Colon (tissue), 2 donors: ENCODE measurements at regions not wholly inside any gene's neighbourhood (a gene's known extent, or its start where the extent isn't known, plus 50 kb on each side); places are given as distances from the start of the nearest gene placed in this dataset.
"Not testable (repeated sequence)": the region's sequence is repeated elsewhere in the genome, so short reads cannot be mapped to it uniquely, and the experiment has no call there.

ENCODE experiments used
- FAIRE-seq: peaks from 2 replicates; lab custom pipeline; 2012; peaks lifted over from hg19 to GRCh38; lab: Jason Lieb, UNC
- donor health status: control.
- donor health status: control.

DNA sequence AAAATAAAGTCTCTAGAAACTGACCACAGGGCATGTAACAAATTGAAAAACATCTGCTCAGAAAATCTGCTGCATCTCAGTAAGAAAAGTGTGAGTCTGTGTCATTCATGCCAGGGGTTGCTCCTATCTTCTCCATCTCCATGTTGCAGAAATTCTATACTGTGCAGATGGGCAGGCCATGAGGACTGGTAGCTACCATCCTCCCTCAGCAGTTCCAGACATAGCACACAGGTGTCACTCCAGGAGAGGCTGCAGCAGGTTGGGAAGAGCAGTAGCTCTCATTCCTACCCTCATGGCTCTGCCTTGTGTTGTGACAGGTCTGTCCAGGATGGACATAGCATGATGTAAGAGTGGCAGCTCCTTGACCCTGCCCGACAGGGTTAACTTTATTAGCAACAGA lies 173.4 kb downstream of the NDUFS4 start:
- FAIRE-seq, result no peak

DNA sequence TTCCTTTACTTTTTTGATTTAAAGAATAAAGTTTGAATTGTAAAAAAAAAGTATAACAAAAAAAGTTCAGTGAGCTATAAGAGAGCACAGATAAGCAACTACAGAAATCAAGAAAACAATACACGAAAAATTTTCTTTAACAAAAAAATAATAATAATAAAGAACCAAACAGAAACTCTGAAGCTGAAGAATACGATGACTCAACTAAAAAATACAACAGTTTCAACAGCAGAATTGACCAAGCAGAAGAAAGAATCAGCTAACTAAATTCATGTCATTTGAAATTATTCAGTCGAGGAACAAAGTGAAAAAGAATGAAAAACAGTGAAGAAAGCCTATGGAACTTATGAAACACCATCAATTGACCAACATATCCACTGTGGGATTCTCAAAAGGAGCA lies 177.7 kb downstream of the NDUFS4 start:
- FAIRE-seq, result peak; percentile 38

GRCh38 chr5:53739111-53739510 lies 178.7 kb downstream of the NDUFS4 start:
- FAIRE-seq, result no peak

- no peak for FAIRE-seq
These were observed 189.2 kb downstream of the NDUFS4 start for GRCh38 chr5:53749621-53750020.

DNA sequence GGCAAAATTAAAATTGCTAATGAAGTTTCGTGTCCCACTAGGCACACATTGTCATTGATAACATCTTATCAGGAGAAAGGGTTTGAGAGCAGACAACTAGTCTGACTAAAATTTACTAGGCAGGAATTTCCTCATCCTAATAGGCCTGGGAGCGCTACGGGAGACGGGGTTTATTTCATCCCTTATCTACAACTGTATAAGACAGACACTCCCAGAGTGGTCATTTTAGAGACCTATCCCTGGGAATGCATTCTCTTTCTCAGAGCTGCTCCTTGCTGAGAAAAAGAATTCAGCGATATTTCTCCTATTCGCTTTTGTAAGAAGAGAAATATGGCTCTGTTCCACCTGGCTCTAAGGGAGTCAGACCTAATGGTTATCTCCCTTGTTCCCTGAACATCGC lies 191.8 kb downstream of the NDUFS4 start:
- FAIRE-seq, result not testable (repeated sequence)

DNA sequence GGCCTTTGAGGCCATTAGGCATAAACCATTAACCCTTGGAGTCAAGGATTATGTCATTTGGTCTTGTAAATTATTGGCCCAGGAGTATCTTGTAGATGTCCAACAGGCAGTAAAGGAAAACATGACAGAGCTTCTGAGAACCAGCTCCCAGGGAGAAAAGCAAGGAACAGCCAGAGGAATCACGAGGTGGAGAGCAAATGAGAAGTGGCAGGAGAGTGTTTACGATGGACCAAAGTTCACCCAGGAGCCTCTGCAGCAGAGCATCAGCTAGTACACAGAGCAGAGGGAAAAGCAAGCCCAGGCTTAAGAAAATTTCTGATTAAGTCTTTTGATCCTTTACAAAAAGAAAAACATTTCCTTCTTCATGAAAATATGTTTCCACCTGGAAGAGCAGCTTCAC lies 206.2 kb downstream of the NDUFS4 start:
- no peak for FAIRE-seq

DNA sequence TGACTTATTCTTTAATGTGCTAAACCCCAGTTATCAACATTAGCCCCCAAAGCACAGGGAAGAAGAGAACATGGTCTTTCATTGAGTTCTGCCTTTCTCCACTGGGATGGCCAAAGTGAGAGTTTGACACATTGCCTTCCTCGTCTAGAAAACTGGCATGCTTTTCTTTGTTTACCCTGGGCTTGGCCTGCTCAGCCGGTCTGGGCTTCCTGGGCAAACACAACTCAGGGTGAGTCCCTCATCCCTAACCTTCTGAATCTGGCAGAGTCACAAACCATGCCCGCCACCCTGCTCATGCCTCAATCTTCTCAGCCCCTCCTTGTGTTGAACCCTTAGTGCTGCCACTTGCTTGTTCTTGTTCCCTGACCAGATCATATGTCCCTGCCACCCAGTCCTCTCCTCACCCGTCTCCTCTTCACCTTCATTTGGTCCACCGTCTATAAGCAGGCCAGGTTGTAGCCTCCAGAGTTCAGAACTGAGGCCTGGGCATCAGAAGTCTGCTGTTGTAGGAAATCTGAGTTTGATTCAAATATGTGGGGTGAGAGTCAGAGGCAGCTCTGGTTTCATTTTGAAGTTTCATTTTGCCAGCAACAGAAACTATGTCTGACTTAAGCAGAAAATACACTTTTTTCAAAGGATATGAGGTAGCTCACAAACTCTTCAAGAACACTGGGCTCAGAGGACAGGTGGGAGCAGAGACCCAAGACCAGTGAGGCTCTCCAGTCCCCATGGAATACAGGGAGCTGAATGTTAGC lies 217.6 kb downstream of the NDUFS4 start:
- FAIRE-seq, result no peak

DNA sequence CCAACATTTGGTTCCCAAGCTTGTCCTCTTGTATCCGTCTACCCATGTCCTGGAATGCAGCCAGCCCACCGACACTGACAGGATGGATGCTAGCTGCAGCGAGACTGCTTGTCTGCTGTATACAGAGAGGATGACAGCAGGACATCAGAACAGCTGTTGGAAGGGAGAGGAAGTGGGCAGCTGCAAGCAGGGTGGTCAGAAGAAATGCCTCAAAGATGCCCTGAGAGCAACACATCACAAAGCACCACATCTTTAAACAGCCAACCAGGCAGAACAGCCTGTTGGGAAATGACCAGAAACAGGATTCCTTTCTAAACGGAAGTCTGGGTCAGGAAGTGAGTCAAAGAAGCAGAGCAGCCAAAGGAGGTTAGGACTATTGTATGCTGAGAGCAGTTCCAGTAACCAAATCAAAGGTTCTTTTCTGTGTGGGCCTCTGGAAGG lies 219.1 kb downstream of the NDUFS4 start:
- FAIRE-seq, result no peak

GRCh38 chr5:53782620-53783019 lies 222.2 kb downstream of the NDUFS4 start:
- FAIRE-seq, result no peak

GRCh38 chr5:53783624-53784228 lies 223.3 kb downstream of the NDUFS4 start:
- FAIRE-seq, result no peak

DNA sequence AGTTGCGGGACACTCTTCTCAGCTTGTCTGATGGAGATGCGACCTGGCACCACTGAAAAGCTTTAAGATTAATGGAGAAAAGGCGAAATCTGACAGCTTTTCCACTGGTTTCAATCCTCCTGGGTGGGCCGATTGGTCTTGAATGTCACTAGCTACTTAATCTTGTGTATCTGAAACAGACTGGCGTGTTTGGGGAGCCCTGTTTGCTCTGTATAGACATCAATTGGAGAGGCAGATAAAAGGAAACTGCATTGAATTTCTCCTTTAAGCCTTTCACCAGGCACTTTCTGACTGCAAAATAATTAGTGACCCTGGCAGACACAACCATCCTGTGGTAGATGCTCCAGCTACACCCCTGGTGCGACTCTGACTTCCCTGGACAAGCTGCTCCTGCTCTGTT lies 224.2 kb downstream of the NDUFS4 start:
- no peak for FAIRE-seq

DNA sequence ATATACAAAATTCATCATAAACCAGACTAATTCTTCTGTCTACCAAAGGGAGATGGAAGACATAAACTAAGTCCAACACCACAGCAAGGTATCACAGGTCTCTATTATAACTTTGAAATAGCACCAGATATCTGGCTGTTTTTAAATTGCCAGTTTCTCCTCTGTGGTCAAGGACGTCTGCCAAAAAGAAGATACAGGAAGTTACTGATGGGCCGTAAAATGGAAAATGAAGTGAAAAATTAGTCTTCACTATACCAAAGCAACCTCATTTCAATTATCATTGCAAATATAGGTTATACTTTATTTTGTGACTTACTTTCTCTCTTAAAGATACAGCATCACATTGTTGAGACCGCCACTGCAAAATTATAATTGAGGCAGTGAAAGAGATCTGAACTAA lies 225.5 kb downstream of the NDUFS4 start:
- no peak for FAIRE-seq

DNA sequence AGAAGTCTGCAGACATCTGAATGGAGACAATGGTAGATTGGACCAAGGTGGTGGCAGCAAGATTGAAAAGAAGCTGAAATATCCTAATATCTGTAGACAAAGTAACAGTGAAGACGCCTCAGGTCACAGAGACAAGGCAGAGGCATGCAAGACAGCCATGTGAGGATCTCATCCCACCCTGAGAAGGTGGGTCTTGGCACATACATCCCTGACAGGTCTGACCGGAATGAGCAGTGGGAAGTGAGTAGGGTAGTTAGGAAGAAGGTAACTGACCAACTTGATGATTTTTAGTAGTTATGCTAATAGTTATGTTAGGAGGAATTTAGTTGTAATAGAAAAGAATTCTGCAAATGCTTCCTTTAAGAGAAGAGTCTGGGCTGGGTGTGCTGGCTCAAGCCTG lies 229.6 kb downstream of the NDUFS4 start:
- no peak for FAIRE-seq

GRCh38 chr5:53792338-53792737 lies 231.9 kb downstream of the NDUFS4 start:
- FAIRE-seq, result no peak

DNA sequence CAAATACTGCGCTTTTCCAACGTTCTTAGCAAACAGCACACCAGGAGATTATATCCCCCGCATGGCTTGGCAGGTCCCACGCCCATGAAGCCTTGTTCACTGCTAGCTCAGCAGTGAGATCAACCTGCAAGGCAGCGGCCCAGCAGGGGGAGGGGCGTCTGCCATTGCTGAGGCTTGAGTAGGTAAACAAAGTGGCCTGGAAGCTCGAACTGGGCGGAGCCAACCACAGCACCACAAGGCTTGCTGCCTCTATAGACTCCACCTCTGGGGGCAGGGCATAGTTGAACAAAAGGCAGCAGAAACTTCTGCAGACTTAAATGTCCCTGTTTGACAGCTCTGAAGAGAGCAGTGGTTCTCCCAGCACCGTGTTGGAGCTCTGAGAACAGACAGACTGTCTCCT lies 239.2 kb downstream of the NDUFS4 start:
- not testable (repeated sequence) for FAIRE-seq

DNA sequence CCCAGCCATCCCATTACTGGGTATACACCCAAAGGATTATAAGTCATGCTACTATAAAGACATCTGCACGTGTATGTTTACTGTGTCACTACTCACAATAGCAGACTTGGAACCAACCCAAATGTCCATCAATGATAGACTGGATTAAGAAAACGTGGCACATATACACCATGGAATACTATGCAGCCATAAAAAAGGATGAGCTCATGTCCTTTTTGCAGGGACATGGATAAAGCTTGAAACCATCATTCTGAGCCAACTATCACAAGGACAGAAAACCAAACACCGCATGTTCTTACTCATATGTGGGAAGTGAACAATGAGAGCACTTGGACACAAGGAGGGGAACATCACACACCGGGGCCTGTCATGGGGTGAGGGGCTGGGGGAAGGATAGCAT lies 248.0 kb downstream of the NDUFS4 start:
- FAIRE-seq, result not testable (repeated sequence)

GRCh38 chr5:53814819-53815218 lies 254.4 kb downstream of the NDUFS4 start:
- no peak for FAIRE-seq

DNA sequence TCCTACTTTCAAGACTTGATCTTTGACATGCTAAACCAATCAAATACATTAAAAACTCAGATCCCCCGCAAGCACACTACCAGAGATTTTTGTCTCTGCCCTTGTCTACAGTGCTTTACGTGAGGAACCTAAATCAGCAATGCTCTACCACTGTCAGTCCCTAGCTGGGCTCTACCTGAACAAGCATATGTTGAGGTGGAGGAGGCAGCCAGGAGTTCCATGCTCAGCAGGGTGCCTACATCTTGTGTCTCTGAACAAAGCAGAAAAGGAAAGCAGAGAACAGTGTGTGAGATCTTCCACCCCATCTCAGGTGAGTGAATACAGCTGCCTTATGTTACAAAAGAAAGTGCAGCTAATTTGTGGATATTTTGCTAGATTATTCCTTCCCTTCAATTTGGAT lies 255.0 kb downstream of the NDUFS4 start:
- no peak for FAIRE-seq

- no peak for FAIRE-seq
These were observed 256.7 kb downstream of the NDUFS4 start for GRCh38 chr5:53817183-53817582.

- no peak for FAIRE-seq
These were observed 259.0 kb downstream of the NDUFS4 start for GRCh38 chr5:53819482-53819881.

GRCh38 chr5:53820119-53820801 lies 259.8 kb downstream of the NDUFS4 start:
- FAIRE-seq, result no peak

- no peak for FAIRE-seq
These were observed 260.3 kb downstream of the NDUFS4 start for GRCh38 chr5:53820802-53821171.

GRCh38 chr5:53825016-53825415 lies 264.6 kb downstream of the NDUFS4 start:
- FAIRE-seq, result no peak

DNA sequence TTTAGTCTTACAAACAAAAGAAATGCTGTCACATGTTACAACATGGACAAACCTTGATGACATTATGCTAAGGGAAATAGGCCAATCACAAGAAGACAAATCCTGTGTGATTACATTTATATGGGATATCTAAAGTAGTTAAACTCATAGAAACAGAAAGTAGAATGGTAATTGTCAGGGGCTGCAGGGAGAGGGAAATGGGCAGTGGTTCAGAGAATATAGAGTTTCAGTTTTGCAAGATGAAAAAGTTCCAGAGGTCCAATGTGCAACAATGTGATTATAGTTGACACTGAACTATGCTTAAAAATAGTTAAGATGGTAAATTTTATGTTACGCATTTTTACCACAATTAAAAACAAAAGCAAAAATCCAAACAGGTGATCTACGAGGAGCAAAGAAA lies 265.5 kb downstream of the NDUFS4 start:
- no peak for FAIRE-seq
